Breast epithelium (tissue), 4 donors: ENCODE measurements at regions not wholly inside any gene's neighbourhood (a gene's known extent, or its start where the extent isn't known, plus 50 kb on each side); places are given as distances from the start of the nearest gene placed in this dataset.
"Not testable (repeated sequence)": the region's sequence is repeated elsewhere in the genome, so short reads cannot be mapped to it uniquely, and the experiment has no call there.

Experiments
- DNase-seq, 2 donors: peaks; one replicate each; pipeline ENCODE4 v3.0.0-alpha.2; 2019; ENCODE audit warnings: low spot score in 2 of 2
- H3K27ac ChIP-seq, 2 donors: fragments of 200-600 bp; sonication (generic) in 1 of 2; one replicate each; pipeline ENCODE4 v1.5.1; 2016 to 2019; ENCODE audit warnings: mild to moderate bottlenecking in 1 of 2
- H3K27me3 ChIP-seq, 2 donors: fragments of 200-600 bp; sonication (generic) in 1 of 2; one replicate each; pipeline versions ENCODE4 v1.5.1 to v1.6.0; 2017 to 2019; ENCODE audit warnings: control low read depth in 1 of 2, mild to moderate bottlenecking in 1 of 2
- H3K36me3 ChIP-seq: fragments of 200-600 bp; one replicate; pipeline ENCODE4 v1.5.1; 2019
- H3K4me1 ChIP-seq, 2 donors: fragments of 200-600 bp; sonication (generic); one replicate each; pipeline ENCODE4 v1.5.1; 2016 to 2019; ENCODE audit warnings: control low read depth in 1 of 2
- H3K4me3 ChIP-seq, 3 donors: fragments of 200-600 bp; sonication (generic); 1 replicate in 2 of 3; 2 replicates in 1 of 3; pipeline ENCODE4 v1.5.1; 2016 to 2019; ENCODE audit warnings: mild to moderate bottlenecking in 3 of 3, moderate library complexity in 2 of 3
- H3K9me3 ChIP-seq, 2 donors: fragments of 200-600 bp; sonication (generic) in 1 of 2; one replicate each; pipeline ENCODE4 v1.5.1; 2016 to 2019; ENCODE audit warnings: control low read depth in 1 of 2
- intact Hi-C: fragments of 100-400 bp; cut with DNase I; formaldehyde crosslinking; loops from one replicate; pipeline ENCODE4 v1.15.1; 2023; ENCODE audit warnings: low total_unique reads

DNA sequence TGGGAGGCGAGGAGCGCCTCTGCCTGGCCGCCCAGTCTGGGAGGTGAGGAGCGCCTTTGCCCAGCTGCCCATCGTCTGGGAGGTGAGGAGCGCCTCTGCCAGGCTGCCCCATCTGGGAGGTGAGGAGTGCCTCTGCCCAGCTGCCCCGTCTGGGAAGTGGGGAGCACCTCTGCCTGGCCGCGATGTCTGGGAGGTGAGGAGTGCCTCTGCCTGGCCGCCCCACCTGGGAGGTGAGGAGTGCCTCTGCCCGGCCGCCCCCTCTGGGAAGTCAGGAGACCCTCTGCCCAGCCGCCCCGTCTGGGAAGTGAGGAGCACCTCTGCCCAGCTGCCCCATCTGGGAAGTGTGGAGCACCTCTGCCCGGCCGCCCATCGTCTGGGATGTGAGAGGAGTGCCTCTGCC is 229.0 kb upstream of the POTED start:
- H3K4me3 ChIP-seq, H3K9me3 ChIP-seq, H3K27me3 ChIP-seq, intact Hi-C loops, H3K4me1 ChIP-seq, H3K27ac ChIP-seq, DNase-seq, H3K36me3 ChIP-seq: not testable (repeated sequence)

DNA sequence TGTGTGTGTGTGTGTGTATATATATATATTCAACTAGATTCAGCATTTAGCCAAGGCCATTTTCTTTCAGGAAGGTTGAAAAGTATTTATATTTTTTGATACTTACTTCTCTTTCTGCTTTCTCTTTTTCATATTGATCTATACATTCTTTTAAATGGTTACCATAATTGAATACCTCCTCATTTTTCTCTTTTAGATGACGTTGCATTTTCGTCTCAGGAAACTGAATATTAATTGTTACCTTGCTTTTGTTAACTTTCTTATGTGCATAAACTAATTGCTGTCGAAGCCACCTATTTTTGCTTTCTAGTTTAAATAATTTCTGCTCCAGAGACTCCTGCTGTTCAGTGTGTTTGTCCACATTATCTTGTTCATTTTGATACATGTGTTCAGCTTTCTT is 225.4 kb upstream of the POTED start:
- H3K4me3 ChIP-seq, H3K27me3 ChIP-seq, H3K9me3 ChIP-seq, H3K27ac ChIP-seq, DNase-seq, H3K4me1 ChIP-seq, H3K36me3 ChIP-seq, intact Hi-C loops: not testable (repeated sequence)

DNA sequence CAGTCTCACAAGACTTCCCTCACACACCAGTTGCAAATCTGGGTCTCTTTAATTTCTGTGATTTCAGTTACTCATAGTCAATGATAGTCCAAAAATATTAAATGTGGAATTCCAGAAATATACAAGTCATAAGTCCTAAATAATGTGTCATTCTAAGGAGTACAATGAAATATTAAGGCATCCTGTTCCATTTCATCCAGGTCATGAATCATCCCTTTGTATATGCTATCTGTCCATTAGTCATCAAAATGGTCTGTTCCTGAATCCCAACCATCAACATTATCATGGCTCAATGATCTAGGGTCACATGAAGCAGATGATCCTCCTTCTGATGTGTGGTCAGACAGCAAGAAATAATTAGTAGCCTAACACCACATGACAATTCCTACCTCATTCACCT is 200.4 kb upstream of the POTED start:
- H3K4me3 ChIP-seq, H3K27ac ChIP-seq, intact Hi-C loops, H3K36me3 ChIP-seq, H3K27me3 ChIP-seq, DNase-seq, H3K9me3 ChIP-seq, H3K4me1 ChIP-seq: not testable (repeated sequence)

DNA sequence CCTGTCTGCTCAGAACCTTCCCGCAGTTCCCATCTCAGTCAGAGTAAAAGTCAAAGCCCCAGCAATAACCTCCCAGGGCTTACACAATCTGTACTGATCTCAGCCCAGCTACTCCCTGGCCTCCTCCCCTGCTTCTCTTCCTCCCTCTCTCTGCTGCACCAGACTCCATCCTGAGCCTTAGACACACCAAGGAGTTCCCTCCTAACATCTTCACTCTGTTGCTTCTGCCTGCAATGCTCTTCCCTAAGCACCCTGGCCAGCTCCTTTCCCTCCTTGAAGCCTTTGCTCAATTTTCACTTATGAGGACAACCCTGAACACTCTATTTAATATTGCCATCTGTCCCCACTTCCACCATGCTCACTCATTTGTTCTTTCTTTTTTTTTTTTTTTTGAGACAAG is 173.7 kb upstream of the POTED start:
- H3K4me3 ChIP-seq, H3K27me3 ChIP-seq, H3K27ac ChIP-seq, H3K4me1 ChIP-seq, H3K9me3 ChIP-seq, DNase-seq, H3K36me3 ChIP-seq, intact Hi-C loops: not testable (repeated sequence)

DNA sequence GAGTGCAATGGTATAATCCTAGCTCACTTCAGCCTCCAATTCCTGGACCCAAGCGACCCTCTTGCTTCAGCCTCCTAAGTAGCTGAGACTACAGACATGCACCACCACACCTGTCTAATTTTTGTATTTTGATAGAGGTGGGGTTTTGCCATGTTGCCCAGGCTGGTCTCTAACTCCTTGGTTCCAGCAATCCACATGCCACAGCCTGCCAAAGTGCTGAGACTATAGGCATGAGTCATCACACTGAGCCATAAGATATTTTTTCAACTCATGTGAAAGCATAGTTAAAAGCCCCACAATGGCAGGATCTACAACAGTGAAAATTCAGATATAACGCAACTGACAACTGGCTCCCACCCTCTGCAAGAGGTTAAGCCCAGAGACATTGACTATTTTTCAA is 161.8 kb upstream of the POTED start:
- H3K27ac ChIP-seq, H3K4me1 ChIP-seq, H3K4me3 ChIP-seq, H3K36me3 ChIP-seq, H3K9me3 ChIP-seq, DNase-seq, intact Hi-C loops, H3K27me3 ChIP-seq: not testable (repeated sequence)

DNA sequence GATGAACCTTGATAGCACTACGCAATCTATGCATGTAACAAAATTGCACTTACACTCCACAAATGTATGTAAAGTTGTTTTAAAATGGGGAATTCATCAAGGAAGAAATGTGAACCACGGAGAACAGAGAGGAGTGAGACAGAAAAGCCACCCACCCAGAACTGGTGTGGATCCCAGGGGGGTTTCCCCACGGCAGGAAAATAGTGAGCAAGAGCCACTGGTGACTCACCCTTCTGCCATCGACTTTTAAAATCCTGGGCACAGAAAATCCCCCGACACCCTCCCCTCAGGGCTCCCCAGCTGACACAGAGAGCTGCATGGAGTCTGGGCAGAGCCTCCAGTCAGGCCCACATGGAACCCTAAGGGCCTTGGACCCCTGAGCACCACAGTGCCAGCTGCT is 146.0 kb upstream of the POTED start:
- H3K9me3 ChIP-seq, H3K4me1 ChIP-seq, H3K4me3 ChIP-seq, H3K27me3 ChIP-seq, H3K27ac ChIP-seq, DNase-seq, H3K36me3 ChIP-seq, intact Hi-C loops: not testable (repeated sequence)
